ENCODE measurements at regions not wholly inside any gene's neighbourhood (a gene's known extent, or its start where the extent isn't known, plus 50 kb on each side); places are given as distances from the start of the nearest gene placed in this dataset.
"Not testable (repeated sequence)": the region's sequence is repeated elsewhere in the genome, so short reads cannot be mapped to it uniquely, and the experiment has no call there.

DNA sequence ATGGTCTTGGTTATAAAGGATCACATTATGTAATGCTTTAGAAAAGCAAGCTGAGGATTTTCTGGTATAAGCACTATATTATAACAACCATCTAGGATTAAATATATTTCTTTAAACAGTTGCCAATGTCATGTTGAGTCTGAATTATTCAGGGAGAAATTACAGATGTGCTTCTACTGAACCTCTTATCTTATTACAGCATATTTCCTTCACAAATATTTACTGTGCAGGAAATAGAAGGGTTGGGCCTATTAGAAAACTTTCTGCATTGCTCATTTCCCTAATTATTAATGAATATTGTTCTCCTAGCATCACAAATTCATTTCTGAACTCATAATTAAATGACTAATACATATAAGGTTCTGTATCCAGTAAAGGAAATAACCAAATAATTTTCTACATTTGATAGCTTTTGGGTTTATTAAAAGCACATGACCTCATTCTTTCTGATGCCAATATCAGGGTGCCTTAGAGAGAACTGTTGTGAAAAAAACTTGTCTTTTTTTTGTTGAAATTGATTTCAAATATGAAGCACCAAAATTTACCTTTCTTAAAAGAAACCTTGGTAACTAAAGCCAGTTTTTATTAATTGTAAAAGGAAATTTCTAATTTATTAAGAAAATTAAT is 476.8 kb upstream of the PTGER4 start:
- TF ChIP-seq, protein P1, sequence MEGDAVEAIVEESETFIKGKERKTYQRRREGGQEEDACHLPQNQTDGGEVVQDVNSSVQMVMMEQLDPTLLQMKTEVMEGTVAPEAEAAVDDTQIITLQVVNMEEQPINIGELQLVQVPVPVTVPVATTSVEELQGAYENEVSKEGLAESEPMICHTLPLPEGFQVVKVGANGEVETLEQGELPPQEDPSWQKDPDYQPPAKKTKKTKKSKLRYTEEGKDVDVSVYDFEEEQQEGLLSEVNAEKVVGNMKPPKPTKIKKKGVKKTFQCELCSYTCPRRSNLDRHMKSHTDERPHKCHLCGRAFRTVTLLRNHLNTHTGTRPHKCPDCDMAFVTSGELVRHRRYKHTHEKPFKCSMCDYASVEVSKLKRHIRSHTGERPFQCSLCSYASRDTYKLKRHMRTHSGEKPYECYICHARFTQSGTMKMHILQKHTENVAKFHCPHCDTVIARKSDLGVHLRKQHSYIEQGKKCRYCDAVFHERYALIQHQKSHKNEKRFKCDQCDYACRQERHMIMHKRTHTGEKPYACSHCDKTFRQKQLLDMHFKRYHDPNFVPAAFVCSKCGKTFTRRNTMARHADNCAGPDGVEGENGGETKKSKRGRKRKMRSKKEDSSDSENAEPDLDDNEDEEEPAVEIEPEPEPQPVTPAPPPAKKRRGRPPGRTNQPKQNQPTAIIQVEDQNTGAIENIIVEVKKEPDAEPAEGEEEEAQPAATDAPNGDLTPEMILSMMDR (IDR thresholded peaks at IDR 0.05; ENCODE audit: insufficient read depth, low read depth, low read length, missing control alignments): no peak
- no peak overlapping the region for H3K4me3 ChIP-seq (ENCODE audit: low read depth, low read length)
- DNase-seq (ENCODE audit: low read depth): no peak

DNA sequence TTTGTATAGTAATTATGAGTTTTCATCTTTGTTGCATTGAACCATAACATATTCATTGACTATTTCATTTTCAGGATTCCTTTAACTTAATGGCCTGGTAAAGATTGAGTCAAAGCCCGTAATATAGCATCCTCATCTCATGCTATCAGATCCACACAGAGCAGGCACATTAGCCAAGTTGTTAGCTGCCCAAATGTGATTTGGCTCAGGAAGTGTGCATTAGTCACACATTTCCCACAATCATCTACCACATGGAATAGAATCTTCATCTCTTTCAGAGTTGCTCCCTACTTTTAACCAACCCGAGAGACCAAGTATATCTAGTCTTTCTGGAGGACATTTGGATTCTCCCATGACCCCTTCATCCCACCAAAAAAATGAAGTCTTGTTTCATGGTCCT is 481.0 kb upstream of the PTGER4 start:
- no peak overlapping the region for H3K4me3 ChIP-seq (ENCODE audit: low read depth, low read length)
- TF ChIP-seq, protein P1 (IDR thresholded peaks at IDR 0.05; ENCODE audit: insufficient read depth, low read depth, low read length, missing control alignments): no peak
- DNase-seq (ENCODE audit: low read depth): no peak

DNA sequence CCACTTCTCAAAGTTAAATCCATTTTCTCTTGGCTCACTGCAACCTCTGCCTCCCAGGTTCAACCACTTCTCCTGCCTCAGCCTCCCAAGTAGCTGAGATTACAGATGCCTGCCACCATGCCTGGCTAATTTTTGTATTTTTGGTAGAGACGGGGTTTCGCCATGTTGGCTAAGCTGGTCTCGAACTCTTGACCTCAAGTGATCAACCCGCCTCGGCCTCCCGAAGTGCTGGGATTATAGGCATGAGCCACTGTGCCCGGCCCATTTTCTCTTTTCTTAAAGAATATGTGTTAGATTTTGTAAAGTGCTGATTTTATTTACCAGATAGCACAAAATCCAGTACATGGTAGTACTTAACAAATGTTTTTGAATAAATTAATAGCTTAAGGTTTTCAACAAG is 484.1 kb upstream of the PTGER4 start:
- not testable (repeated sequence) for DNase-seq (ENCODE audit: low read depth); H3K4me3 ChIP-seq (ENCODE audit: low read depth, low read length)

- DNase-seq (ENCODE audit: low read depth): no peak
- H3K4me3 ChIP-seq (ENCODE audit: low read depth, low read length): no peak overlapping the region
- TF ChIP-seq, protein P1 (IDR thresholded peaks at IDR 0.05; ENCODE audit: insufficient read depth, low read depth, low read length, missing control alignments): no peak
Observed at GRCh38 chr5:40191150-40191549, 488.6 kb upstream of the PTGER4 start.

DNA sequence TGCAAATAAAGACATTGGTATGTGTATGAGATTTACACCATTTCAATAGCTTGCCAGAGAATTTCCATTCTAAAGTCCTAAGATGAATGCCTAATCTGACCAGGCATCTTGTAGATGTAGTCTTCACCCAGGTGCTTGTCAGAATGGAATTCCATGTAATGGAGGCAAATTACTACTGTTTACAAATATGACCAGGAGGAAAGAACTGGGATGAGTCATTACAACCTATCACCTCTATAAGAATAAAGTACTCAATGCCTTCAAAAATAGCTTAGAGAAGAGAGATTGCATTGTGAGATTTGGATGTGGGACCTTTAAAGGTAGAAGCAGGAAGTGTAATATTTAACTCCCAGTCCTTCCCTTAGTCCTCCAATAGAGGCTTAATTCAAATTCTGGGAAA is 507.0 kb upstream of the PTGER4 start:
- no peak for DNase-seq (ENCODE audit: low read depth)
- H3K4me3 ChIP-seq (ENCODE audit: low read depth, low read length): no peak overlapping the region
- TF ChIP-seq, protein P1 (IDR thresholded peaks at IDR 0.05; ENCODE audit: insufficient read depth, low read depth, low read length, missing control alignments): no peak

DNA sequence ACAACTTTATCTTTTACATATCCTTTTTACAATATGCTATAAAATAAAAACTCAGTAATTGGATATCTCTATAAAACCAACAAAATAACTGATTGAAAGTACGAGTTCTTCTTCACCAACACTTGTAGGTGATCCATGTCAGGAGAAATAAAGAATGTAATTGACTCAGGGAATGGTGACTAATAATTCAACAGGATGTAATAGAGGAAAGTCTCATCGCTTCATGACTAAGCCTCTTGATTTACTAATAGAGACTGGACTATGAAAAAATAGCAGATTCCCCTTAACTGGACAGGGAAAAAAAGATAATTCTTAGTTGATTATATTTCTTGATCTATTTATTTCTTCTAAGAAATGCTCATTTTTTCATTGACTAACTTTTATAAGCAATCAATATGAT is 507.7 kb upstream of the PTGER4 start:
- no peak overlapping the region for H3K4me3 ChIP-seq (ENCODE audit: low read depth, low read length)
- TF ChIP-seq, protein P1 (IDR thresholded peaks at IDR 0.05; ENCODE audit: insufficient read depth, low read depth, low read length, missing control alignments): no peak
- no peak for DNase-seq (ENCODE audit: low read depth)

- DNase-seq (ENCODE audit: low read depth): no peak
- H3K4me3 ChIP-seq (ENCODE audit: low read depth, low read length): no peak overlapping the region
- TF ChIP-seq, protein P1 (IDR thresholded peaks at IDR 0.05; ENCODE audit: insufficient read depth, low read depth, low read length, missing control alignments): no peak
Observed at GRCh38 chr5:40167283-40167682, 512.4 kb upstream of the PTGER4 start.
